Type B pancreatic cell (in vitro differentiated cells): ENCODE measurements at regions not wholly inside any gene's neighbourhood (a gene's known extent, or its start where the extent isn't known, plus 50 kb on each side); places are given as distances from the start of the nearest gene placed in this dataset.

Experiments
- DNase-seq: peaks from one replicate; pipeline ENCODE4 v3.0.0; 2021; ENCODE audit warnings: mixed read lengths; ENCODE audit not compliant: unreplicated experiment; ENCODE audit errors: extremely low spot score
- H3K27ac Mint-ChIP-seq: 2 replicates; pipeline ENCODE4 v1.8.0; 2021; ENCODE audit warnings: mild to moderate bottlenecking, mixed read lengths
- H3K27me3 Mint-ChIP-seq: 2 replicates; pipeline ENCODE4 v1.8.0; 2021; ENCODE audit warnings: mixed read lengths
- H3K36me3 Mint-ChIP-seq: 2 replicates; pipeline ENCODE4 v1.8.0; 2021; ENCODE audit warnings: mixed read lengths
- H3K4me1 Mint-ChIP-seq: one replicate; pipeline ENCODE4 v1.8.0; 2021; ENCODE audit warnings: mixed read lengths; ENCODE audit not compliant: unreplicated experiment
- H3K4me3 Mint-ChIP-seq: 2 replicates; pipeline ENCODE4 v1.8.0; 2021; ENCODE audit warnings: mild to moderate bottlenecking, mixed read lengths
- H3K9me3 Mint-ChIP-seq: 2 replicates; pipeline ENCODE4 v1.8.0; 2021; ENCODE audit warnings: mixed read lengths
- CTCF ChIP-seq: fragments of 200-600 bp; sonication (generic); conservative IDR thresholded peaks from 2 replicates; pipeline ENCODE4 v1.5.0; 2021; ENCODE audit warnings: antibody characterized with exemption, mild to moderate bottlenecking

- Mint-ChIP-seq H3K36me3 (no peaks in the 10 kb centered on the region), H3K4me3 (no peak overlapping the region), H3K27ac (no peak overlapping the region), H3K9me3 (peaks cover 15% of the 10 kb centered on the region), H3K27me3 (no peaks in the 10 kb centered on the region), H3K4me1 (peaks cover 24% of the 10 kb centered on the region)
- no peak for TF ChIP-seq CTCF
- no peak for DNase-seq
Observed at GRCh38 chr2:234414596-234414995, 82.3 kb downstream of the ARL4C start.

- Mint-ChIP-seq H3K27ac (peak overlapping the region; percentile 51), H3K4me3 (no peak overlapping the region), H3K9me3 (peaks cover 6% of the 10 kb centered on the region), H3K4me1 (peaks cover 24% of the 10 kb centered on the region), H3K36me3 (no peaks in the 10 kb centered on the region), H3K27me3 (no peaks in the 10 kb centered on the region)
- TF ChIP-seq CTCF = no peak
- no peak for DNase-seq
Observed at GRCh38 chr2:234412726-234413125, 84.2 kb downstream of the ARL4C start.

- no peak overlapping the region for H3K27ac Mint-ChIP-seq
- H3K36me3 Mint-ChIP-seq = no peaks in the 10 kb centered on the region
- peaks cover 6% of the 10 kb centered on the region for H3K9me3 Mint-ChIP-seq
- no peaks in the 10 kb centered on the region for H3K27me3 Mint-ChIP-seq
- no peak overlapping the region for H3K4me3 Mint-ChIP-seq
- H3K4me1 Mint-ChIP-seq = peaks cover 24% of the 10 kb centered on the region
- no peak for DNase-seq
- no peak for TF ChIP-seq CTCF
Observed at GRCh38 chr2:234411793-234412192, 85.1 kb downstream of the ARL4C start.

GRCh38 chr2:234410526-234410925 lies 86.4 kb downstream of the ARL4C start:
- no peak for DNase-seq
- TF ChIP-seq CTCF = no peak
- Mint-ChIP-seq H3K9me3 (peaks cover 3% of the 10 kb centered on the region), H3K4me1 (peaks cover 27% of the 10 kb centered on the region), H3K27ac (peak overlapping the region; percentile 58), H3K4me3 (no peak overlapping the region), H3K36me3 (no peaks in the 10 kb centered on the region), H3K27me3 (no peaks in the 10 kb centered on the region)

- Mint-ChIP-seq H3K27ac (no peak overlapping the region), H3K27me3 (no peaks in the 10 kb centered on the region), H3K4me3 (no peak overlapping the region)
Observed at GRCh38 chr2:234409590-234409989, 87.3 kb downstream of the ARL4C start.

More at GRCh38 chr2:234409590-234409989, 87.3 kb downstream of the ARL4C start:
- Mint-ChIP-seq H3K4me1 (peaks cover 28% of the 10 kb centered on the region), H3K36me3 (no peaks in the 10 kb centered on the region), H3K9me3 (no peaks in the 10 kb centered on the region)
- no peak for DNase-seq
- no peak for TF ChIP-seq CTCF
